MCF 10A (cell line): ENCODE measurements at regions not wholly inside any gene's neighbourhood (a gene's known extent, or its start where the extent isn't known, plus 50 kb on each side); places are given as distances from the start of the nearest gene placed in this dataset.

ENCODE experiments used
- BruUV-seq: library from RNA; stranded (reverse); fragments of 400-500 nt; replicated peaks from 2 replicates; lab custom pipeline; 2021; lab: Mats Ljungman, UMichigan
- CTCF ChIA-PET: fragments of 300-600 bp; sonication (Branson Sonifier 250); formaldehyde crosslinking; extraction: SDS; loops from one replicate; lab custom pipeline; 2021; ENCODE audit warnings: antibody characterized with exemption, inconsistent platforms; lab: Yijun Ruan, JAX
- POLR2A ChIA-PET: fragments of 300-600, 350-650 bp; sonication (Branson Sonifier 250); formaldehyde crosslinking; extraction: SDS; loops from one replicate; lab custom pipeline; 2020; ENCODE audit warnings: antibody characterized with exemption, inconsistent platforms; lab: Yijun Ruan, JAX
- DNase-seq: peaks from one replicate; pipeline ENCODE4 v3.0.0-alpha.2; 2018; ENCODE audit not compliant: unreplicated experiment
- H3K27ac Mint-ChIP-seq: one replicate; pipeline ENCODE4 v1.8.0; 2022; ENCODE audit warnings: mild to moderate bottlenecking, low read depth, mixed read lengths; ENCODE audit not compliant: unreplicated experiment
- H3K27me3 Mint-ChIP-seq: one replicate; pipeline ENCODE4 v1.8.0; 2022; ENCODE audit warnings: mixed read lengths; ENCODE audit not compliant: insufficient read depth, unreplicated experiment
- H3K36me3 Mint-ChIP-seq: one replicate; pipeline ENCODE4 v1.8.0; 2022; ENCODE audit warnings: mild to moderate bottlenecking, moderate library complexity, mixed read lengths; ENCODE audit not compliant: insufficient read depth, unreplicated experiment
- H3K4me1 Mint-ChIP-seq: one replicate; pipeline ENCODE4 v1.8.0; 2022; ENCODE audit warnings: mixed read lengths; ENCODE audit not compliant: insufficient read depth, unreplicated experiment
- H3K4me3 Mint-ChIP-seq: one replicate; pipeline ENCODE4 v1.8.0; 2022; ENCODE audit warnings: mild to moderate bottlenecking, moderate library complexity, mixed read lengths; ENCODE audit not compliant: unreplicated experiment
- H3K9me3 Mint-ChIP-seq: one replicate; pipeline ENCODE4 v1.8.0; 2022; ENCODE audit warnings: mixed read lengths; ENCODE audit not compliant: unreplicated experiment
- CTCF ChIP-seq: fragments of 200-600 bp; IDR thresholded peaks from one replicate; pipeline ENCODE4 v1.8.0; 2022; ENCODE audit warnings: antibody characterized with exemption, mild to moderate bottlenecking; ENCODE audit not compliant: unreplicated experiment
- intact Hi-C: fragments of 100-400 bp; cut with micrococcal nuclease; formaldehyde crosslinking; loops from 2 replicates; pipeline ENCODE4 v1.14.1; 2022

- intact Hi-C loops, result no loop called here
- no peak for TF ChIP-seq CTCF
- BruUV-seq, result no TSS peak
- H3K9me3 Mint-ChIP-seq, result no peaks in the 10 kb centered on the region
- H3K27me3 Mint-ChIP-seq, result no peaks in the 10 kb centered on the region
- peaks cover 13% of the 10 kb centered on the region for H3K4me1 Mint-ChIP-seq
- H3K27ac Mint-ChIP-seq, result no peak overlapping the region
- DNase-seq, result no peak
- CTCF ChIA-PET, result no interaction called here
- POLR2A ChIA-PET, result no interaction called here
- H3K4me3 Mint-ChIP-seq, result no peak overlapping the region
- H3K36me3 Mint-ChIP-seq, result no peaks in the 10 kb centered on the region
These were observed 197.1 kb downstream of the SPRY1 start for GRCh38 chr4:123593655-123594054.

- peaks cover 23% of the 10 kb centered on the region for H3K4me1 Mint-ChIP-seq
- no peak overlapping the region for H3K4me3 Mint-ChIP-seq
- H3K27ac Mint-ChIP-seq, result no peak overlapping the region
- no TSS peak for BruUV-seq
- no peaks in the 10 kb centered on the region for H3K27me3 Mint-ChIP-seq
- CTCF ChIA-PET, result interaction anchor here (0.9 to 1.8 kb wide), 3 partner anchors 13 to 238 kb away, joined by 3 to 4 read pairs (median 3); no protein-coding TSS in a partner anchor
- intact Hi-C loops, result no loop called here
- DNase-seq, result no peak
- H3K9me3 Mint-ChIP-seq, result no peaks in the 10 kb centered on the region
- POLR2A ChIA-PET, result no interaction called here
- H3K36me3 Mint-ChIP-seq, result no peaks in the 10 kb centered on the region
- TF ChIP-seq CTCF, result no peak
These were observed 200.2 kb downstream of the SPRY1 start for GRCh38 chr4:123596805-123597204.

DNA sequence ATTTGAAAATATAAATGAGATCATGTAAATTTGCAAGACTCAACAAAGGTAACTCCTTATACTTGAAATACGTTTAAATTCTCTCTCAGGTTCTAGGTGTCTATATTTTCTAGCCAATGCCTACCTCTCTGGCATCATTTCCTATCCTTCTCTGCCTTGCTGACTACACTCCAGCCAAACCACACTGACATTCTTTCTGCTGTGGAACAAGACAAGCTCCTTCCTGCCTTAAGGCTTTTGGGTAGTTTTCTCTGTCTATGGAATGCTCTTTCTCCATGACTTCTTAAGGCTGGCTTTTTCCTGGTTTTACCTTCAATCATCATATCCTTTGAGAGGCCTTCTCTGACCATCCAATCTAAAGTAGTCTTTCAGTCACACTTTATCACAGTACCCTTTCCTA lies 201.0 kb downstream of the SPRY1 start:
- Mint-ChIP-seq H3K27ac (no peak overlapping the region), H3K9me3 (no peaks in the 10 kb centered on the region)

GRCh38 chr4:123598331-123598730 lies 201.7 kb downstream of the SPRY1 start:
- intact Hi-C loops, result no loop called here
- no peak for DNase-seq
- no TSS peak for BruUV-seq
- ChIA-PET CTCF (interaction anchor here (1.6 to 1.8 kb wide), 2 partner anchors 14 to 62 kb away, joined by 4 read pairs; no protein-coding TSS in a partner anchor), POLR2A (interaction anchor here (0.5 kb wide), 1 partner anchor 76 kb away, joined by 3 read pairs; no protein-coding TSS in a partner anchor)
- Mint-ChIP-seq H3K4me3 (no peak overlapping the region), H3K27me3 (no peaks in the 10 kb centered on the region), H3K9me3 (no peaks in the 10 kb centered on the region), H3K27ac (no peak overlapping the region), H3K4me1 (peaks cover 23% of the 10 kb centered on the region), H3K36me3 (no peaks in the 10 kb centered on the region)
- TF ChIP-seq CTCF, result no peak

More for the DNA sequence above, 201.0 kb downstream of the SPRY1 start:
- intact Hi-C loops, result no loop called here
- POLR2A ChIA-PET, result interaction anchor here (0.5 to 0.6 kb wide), 2 partner anchors 34 to 348 kb away, joined by 3 read pairs; no protein-coding TSS in a partner anchor
- no peak for TF ChIP-seq CTCF
- DNase-seq, result peak; percentile 59
- CTCF ChIA-PET, result interaction anchor here (0.6 to 1.8 kb wide), 4 partner anchors 14 to 886 kb away, joined by 3 to 4 read pairs (median 4); no protein-coding TSS in a partner anchor
- peaks cover 23% of the 10 kb centered on the region for H3K4me1 Mint-ChIP-seq
- BruUV-seq, result no TSS peak
- H3K36me3 Mint-ChIP-seq, result no peaks in the 10 kb centered on the region
- no peak overlapping the region for H3K4me3 Mint-ChIP-seq
- no peaks in the 10 kb centered on the region for H3K27me3 Mint-ChIP-seq
